Caki2 (cell line): ENCODE measurements at regions not wholly inside any gene's neighbourhood (a gene's known extent, or its start where the extent isn't known, plus 50 kb on each side); places are given as distances from the start of the nearest gene placed in this dataset.
"Not testable (repeated sequence)": the region's sequence is repeated elsewhere in the genome, so short reads cannot be mapped to it uniquely, and the experiment has no call there.

Experiments used
- DNase-seq: peaks from one replicate; pipeline ENCODE4 v3.0.0-alpha.2; 2015; ENCODE audit warnings: low read depth
- in situ Hi-C: cut with HindIII; loops from 2 replicates; pipeline ENCODE4 v1.10.0; 2016; ENCODE audit warnings: low sequenced_read_pairs, low pct_unique_long_range_greater_than_20kb, mixed read lengths

- in situ Hi-C loops = no loop called here
- no peak for DNase-seq
Observed at GRCh38 chr12:131261906-131262305, 308.2 kb downstream of the ADGRD1 start.

DNA sequence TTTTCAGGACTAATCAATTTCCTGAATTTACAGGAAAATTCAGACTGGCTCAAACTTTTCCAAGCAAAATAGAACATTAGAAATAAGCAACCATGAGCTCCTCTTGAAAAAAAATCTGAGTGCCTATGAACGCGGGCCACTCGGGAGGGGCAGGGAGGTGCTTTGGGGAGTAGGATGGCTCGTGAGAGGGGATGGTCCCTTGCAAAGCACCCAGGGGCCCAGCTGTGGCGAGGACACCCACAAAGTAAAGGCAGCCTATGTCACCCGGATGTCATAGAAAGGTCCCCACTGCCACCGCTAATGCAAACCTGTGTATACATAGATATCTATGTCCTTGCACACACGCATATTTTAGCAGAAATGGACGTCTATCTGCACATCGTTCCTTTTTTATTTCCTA is 309.9 kb downstream of the ADGRD1 start:
- no peak for DNase-seq
- in situ Hi-C loops = no loop called here

- peak; percentile 80 for DNase-seq
- in situ Hi-C loops = no loop called here
Observed at GRCh38 chr12:131264635-131265034, 310.9 kb downstream of the ADGRD1 start.

DNA sequence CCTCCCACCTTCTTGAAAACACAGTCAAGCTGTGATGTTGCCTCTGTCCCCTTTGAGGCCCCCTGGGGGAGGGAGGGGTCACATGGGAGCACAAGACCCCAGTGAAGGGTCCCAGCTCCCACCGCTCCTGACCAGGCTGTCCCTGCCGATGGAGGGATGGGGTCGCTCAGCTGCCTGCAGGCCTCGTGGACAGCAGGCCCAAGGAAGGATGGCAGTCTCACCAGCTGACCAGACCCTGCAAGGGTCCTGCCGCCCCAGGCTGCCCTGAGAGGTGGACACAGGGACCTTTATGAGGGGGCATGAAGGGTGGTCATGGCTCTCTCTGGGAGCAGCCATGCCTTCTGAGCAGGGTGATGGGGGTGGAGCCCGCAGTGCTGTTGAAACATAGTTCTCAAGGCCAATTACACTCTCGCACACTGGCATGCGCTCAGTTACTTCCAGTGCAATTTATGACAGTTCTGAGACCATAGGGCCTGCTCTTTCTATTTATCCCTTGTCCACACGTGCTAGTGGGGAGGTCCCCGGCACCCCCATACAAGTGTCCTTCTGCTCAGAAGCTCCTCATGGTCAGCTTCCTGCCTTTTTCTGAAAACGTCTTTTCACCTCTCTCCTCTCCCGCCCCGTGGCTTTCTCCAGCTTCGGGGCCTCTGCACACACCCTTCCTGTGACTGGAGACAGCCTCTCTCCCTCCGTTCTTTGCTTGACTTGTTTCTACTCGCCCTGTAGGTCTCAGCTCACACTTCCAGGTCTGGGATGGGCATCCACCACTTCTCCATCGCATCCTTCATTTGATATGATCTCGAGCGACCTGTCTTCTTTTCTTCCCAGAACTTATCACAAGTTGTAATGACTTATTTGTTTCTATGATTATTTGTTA is 313.1 kb downstream of the ADGRD1 start:
- no peak for DNase-seq
- in situ Hi-C loops = no loop called here

GRCh38 chr12:131267576-131267975 is 313.9 kb downstream of the ADGRD1 start:
- no peak for DNase-seq
- in situ Hi-C loops = no loop called here

- in situ Hi-C loops = not testable (repeated sequence)
- DNase-seq = peak; percentile 52
Observed at GRCh38 chr12:131268123-131268522, 314.4 kb downstream of the ADGRD1 start.

DNA sequence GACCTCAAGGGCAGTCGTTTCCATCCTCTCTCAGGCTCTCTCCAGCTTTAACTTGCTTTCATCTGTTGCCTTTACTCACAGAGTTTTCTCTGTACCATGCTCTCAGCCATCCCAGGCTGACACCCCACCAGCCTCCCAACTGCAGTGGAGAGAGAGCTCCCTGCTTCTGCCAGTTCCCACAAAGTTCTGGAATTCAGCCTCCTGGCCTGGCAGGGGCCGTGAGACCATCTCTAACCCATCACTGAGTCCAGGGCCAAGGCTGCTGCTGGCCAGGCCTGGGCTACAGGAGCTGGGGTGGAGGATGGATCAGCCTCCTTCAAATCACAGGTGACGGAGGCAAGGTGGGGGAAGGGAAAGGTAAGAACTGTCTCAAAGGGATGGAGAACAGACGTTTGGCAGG is 314.9 kb downstream of the ADGRD1 start:
- DNase-seq, in situ Hi-C loops: not testable (repeated sequence)

- in situ Hi-C loops = no loop called here
- DNase-seq = no peak
Observed at GRCh38 chr12:131269551-131269950, 315.8 kb downstream of the ADGRD1 start.

GRCh38 chr12:131269977-131270376 is 316.3 kb downstream of the ADGRD1 start:
- DNase-seq = peak; percentile 34

DNA sequence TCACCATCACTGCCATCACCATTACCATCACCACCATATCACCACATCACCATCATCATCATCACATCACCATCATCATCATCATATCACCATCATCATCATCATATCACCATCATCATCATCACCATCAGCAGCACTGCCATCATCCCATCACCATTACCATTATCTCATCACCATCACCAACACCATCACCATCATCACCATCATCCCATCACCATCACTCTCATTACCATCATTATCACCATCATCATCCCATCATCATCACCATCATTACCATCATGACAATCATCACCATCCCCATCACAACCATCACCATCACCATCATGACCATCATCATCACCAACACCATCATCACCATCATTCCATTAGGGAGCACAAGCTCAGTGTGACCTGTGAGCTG is 318.0 kb downstream of the ADGRD1 start:
- DNase-seq = no peak
- in situ Hi-C loops = no loop called here

More at GRCh38 chr12:131269977-131270376, 316.3 kb downstream of the ADGRD1 start:
- in situ Hi-C loops = not testable (repeated sequence)

- DNase-seq, in situ Hi-C loops: not testable (repeated sequence)
Observed at GRCh38 chr12:131272283-131272814, 318.6 kb downstream of the ADGRD1 start.

DNA sequence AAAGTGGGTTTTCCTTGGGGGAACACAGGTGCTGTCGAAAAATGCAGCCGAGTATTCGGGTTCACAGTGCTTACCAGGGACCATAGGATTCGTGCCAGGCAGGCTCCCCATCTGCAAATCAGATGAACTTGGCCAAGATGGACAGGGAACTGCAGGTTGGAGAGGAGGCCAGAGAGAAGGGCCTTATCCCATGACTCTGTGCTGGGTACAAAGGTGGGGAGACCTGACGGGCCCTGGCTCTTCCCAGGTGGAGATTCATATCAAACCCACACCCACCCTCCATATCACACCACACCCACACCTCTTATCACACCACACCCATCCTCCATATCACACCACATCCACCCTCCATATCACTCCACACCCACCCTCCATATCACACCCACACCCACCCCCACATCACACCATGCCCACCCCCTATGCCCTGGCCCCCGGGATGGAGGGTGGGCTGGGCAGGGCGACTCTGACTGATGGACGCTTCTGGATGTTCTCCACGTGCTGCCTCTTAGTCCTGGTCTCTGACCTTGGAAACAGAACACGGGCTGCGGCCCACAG is 319.7 kb downstream of the ADGRD1 start:
- no peak for DNase-seq
- in situ Hi-C loops = no loop called here

GRCh38 chr12:131274061-131274460 is 320.4 kb downstream of the ADGRD1 start:
- in situ Hi-C loops = no loop called here
- no peak for DNase-seq

DNA sequence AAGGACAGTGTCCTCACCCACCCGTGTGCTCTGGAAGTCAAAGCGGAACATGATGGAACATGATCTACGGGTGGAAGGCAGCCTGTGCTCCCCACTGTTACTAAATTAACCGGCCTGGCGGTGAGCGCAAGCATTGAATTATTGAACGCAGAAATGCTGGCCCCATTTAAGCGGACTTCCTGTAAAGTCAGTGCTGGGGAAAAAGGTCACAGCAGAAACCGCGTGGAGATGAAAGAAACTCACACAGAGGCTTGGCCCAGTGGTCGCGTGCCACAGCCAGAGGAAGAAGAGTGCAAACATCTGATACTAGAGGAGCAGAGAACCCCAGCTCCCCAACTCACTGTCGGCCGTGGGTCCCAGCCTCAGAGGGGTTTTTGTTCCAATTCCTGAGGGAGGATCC is 321.2 kb downstream of the ADGRD1 start:
- no peak for DNase-seq
- in situ Hi-C loops = no loop called here

DNA sequence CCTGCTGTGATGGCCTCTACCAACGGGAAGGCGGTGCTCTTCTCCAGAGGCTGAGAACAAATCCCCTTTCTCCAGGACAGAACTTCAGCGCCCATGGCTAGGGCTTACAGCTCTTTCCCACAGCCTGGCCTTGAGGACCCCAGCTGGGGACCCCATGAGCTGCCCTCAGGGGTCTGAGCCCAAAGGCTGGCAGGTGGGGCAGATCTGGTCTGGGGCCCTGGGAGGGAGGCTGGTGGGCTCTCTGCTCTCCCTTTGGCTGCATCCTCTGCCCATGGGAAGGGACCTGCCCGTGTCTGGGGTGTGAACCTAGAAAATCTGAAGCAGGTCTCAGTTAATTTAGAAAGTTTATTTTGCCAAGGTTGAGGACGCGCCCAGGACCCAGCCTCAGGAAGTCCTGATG is 322.1 kb downstream of the ADGRD1 start:
- in situ Hi-C loops = no loop called here
- no peak for DNase-seq

DNA sequence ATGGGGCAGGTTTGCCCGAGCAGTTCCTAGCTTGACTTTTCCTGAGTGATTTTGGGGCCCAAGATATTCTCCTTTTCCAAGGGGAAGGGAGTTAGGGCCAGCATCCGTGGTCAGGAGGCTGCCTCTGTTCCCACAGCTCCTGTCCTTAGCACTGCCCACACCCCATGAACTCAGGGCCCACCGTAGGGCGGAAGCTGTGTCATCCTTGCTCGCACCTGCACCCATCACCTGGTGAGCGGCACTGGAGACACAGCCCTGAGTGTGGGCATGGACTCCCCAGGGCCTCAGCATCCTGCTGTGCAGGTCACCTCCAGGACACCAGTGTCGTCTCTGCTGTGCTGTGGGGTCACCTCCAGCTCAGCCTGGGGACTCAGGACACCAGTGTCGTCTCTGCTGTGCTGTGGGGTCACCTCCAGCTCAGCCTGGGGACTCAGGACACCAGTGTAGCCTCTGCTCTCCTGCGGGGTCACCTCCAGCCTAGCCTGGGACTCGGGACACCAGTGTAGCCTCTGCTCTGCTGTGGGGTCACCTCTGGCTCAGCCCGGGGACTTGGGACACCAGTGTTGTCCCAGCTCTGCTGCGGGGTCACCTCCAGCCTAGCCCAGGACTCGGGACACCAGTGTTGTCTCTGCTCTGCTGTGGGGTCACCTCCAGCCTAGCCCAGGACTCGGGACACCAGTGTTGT is 322.9 kb downstream of the ADGRD1 start:
- DNase-seq = no peak
- in situ Hi-C loops = no loop called here

DNA sequence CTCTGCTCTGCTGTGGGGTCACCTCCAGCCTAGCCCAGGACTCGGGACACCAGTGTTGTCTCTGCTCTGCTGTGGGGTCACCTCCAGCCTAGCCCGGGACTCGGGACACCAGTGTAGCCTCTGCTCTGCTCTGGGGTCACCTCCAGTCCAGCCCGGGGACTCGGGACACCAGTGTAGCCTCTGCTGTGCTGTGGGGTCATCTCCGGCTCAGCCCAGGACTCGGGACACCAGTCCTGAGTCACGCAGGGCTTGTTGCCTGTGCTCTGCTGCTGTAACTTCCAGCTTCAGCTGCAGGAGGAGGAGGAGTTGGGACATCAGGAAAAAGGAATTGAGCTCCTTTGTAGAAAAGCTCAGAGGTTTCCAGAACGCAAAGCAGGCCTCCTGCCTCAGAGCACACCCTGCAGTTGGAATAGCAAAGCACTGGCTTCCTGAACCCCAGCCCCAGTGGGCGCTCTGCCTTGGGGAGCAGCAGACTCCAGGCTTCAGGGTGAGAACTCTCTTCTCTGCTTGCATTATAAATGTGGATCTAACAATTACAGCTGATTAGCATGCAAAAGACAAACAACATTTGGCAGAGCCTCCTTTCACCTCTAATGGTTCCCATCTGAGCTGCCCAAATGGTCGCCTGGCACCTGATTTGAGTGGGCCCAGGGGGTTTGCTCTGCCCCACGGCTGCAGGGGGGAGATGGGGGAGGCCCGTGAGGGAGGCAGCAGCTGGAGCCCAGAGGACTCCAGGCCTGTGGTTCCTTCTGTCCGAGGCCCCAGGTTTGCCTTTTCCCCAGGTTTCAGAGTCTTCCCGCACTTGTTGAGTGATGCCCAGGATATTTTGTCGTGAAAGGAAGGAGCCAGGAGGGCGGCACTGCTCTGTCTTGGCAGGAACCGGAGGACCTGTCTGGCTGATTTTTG is 323.7 kb downstream of the ADGRD1 start:
- in situ Hi-C loops, DNase-seq: not testable (repeated sequence)

DNA sequence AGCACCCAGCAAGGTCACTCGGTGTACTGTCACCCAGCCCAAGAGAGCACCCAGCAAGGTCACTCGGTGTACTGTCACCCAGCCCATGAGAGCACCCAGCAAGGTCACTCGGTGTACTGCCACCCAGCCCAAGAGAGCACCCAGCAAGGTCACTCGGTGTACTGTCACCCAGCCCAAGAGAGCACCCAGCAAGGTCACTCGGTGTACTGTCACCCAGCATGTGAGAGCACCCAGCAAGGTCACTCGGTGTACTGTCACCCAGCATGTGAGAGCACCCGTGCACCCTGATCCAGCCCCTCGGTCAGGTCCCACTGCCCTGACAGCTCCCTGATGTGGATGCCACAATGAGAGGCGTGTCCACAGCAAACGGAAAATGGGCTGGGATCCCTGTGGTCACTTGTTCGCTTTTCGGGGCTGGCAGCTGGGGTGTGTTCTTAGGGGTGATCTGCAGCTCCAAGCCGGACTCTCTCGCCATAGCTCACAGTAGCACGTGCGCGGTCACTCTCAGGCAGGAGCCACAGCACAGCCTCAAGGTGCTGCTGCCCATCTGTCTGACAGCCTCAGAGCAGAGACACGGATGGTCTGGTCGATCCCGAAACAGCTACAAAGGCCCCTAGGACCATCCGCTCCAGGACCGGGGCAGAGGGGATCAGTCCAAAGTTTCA is 324.9 kb downstream of the ADGRD1 start:
- DNase-seq, in situ Hi-C loops: not testable (repeated sequence)
